GM12865 (cell line): ENCODE measurements at regions not wholly inside any gene's neighbourhood (a gene's known extent, or its start where the extent isn't known, plus 50 kb on each side); places are given as distances from the start of the nearest gene placed in this dataset.
A peak's percentile ranks its signal among the peaks of the same experiment; 100 is the strongest.

Experiments
- DNase-seq: peaks from one replicate; pipeline ENCODE4 v3.0.0; 2010; ENCODE audit warnings: low read depth
- H3K4me3 ChIP-seq: 2 replicates; pipeline ENCODE4 v1.5.1; 2011; ENCODE audit warnings: mild to moderate bottlenecking, low read depth, low read length, control low read depth
- CTCF ChIP-seq: IDR thresholded peaks from 2 replicates; pipeline ENCODE4 v1.5.1; 2011; ENCODE audit warnings: low read length, control low read depth, low read depth, inconsistent platforms; ENCODE audit not compliant: insufficient read depth; ENCODE audit errors: missing control alignments

GRCh38 chr18:33951031-33951430 lies 273.7 kb downstream of the NOL4 start:
- H3K4me3 ChIP-seq: no peak overlapping the region
- DNase-seq: no peak
- no peak for TF ChIP-seq CTCF

- DNase-seq: no peak
- no peak overlapping the region for H3K4me3 ChIP-seq
- no peak for TF ChIP-seq CTCF
Observed at GRCh38 chr18:33946336-33946735, 278.4 kb downstream of the NOL4 start.

GRCh38 chr18:33944493-33944892 lies 280.2 kb downstream of the NOL4 start:
- DNase-seq: no peak
- no peak for TF ChIP-seq CTCF
- H3K4me3 ChIP-seq: no peak overlapping the region

- H3K4me3 ChIP-seq: no peak overlapping the region
- DNase-seq: peak; percentile 46
- TF ChIP-seq CTCF: no peak
Observed at GRCh38 chr18:33937270-33937816, 287.4 kb downstream of the NOL4 start.

DNA sequence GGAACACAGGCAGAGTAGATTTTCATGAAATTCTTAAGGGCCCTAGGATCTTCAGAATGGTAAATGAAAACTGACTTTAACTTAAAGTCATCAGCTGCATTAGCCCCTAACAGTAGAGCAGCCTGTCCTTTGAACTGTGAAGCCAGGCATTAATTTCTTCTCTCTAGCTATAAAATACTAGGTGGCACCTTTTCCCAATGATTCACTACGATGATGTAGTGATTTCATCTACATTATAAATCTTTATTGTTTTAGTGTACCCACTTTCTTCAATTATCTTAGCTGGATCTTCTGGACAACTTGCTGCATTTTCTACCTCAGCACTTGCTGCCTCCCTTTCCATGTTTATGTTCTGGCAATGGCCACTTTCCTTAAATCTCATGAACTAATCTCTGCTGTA lies 290.5 kb downstream of the NOL4 start:
- no peak for DNase-seq
- H3K4me3 ChIP-seq: no peak overlapping the region
- no peak for TF ChIP-seq CTCF

DNA sequence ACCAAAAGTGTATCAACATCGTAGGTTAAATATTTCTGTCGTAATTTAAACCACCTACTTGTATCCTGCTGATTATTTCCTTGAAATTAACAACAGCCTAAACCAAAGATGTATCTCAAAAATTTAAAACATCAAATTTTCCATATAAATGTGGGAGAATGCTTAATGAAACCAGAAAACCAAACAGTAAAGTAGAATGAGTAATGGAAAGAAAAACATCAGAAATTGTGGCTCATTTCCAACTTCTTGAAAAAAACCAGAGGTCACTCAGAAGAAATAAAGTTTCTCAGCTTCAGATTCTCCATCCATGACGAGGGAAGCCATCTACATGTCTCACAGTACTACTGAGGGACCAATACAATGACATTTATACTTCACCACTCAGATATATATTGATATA lies 296.5 kb downstream of the NOL4 start:
- DNase-seq: no peak
- no peak overlapping the region for H3K4me3 ChIP-seq
- TF ChIP-seq CTCF: no peak

DNA sequence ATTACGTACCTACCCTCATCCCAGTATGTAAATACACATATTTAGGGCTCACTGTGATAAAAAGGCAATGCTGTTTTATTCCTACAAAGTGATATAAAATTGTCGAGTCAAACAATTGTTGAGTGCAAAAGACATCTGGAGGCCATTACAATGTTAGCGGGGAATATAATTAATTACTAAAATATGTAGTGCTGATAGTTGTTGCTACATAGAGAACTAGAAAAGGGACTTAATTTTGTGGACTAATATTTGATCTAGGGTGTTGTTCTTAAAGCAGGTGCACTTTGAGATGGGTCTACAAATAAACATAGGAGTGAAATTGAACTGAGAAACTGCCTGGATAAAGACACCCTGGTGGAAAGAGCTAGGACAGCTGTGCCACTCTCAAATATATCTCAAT lies 300.1 kb downstream of the NOL4 start:
- no peak for DNase-seq
- H3K4me3 ChIP-seq: no peak overlapping the region
- TF ChIP-seq CTCF: no peak
